Mucosa of descending colon (tissue), 3 donors: ENCODE measurements at regions not wholly inside any gene's neighbourhood (a gene's known extent, or its start where the extent isn't known, plus 50 kb on each side); places are given as distances from the start of the nearest gene placed in this dataset.
"Not testable (repeated sequence)": the region's sequence is repeated elsewhere in the genome, so short reads cannot be mapped to it uniquely, and the experiment has no call there.

Experiments
- ATAC-seq: fragments of 200-7000 bp; cut with Tn5 transposase; one replicate; pipeline ENCODE4 v1.9.1; 2020; ENCODE audit warnings: mild to moderate bottlenecking, moderate library complexity
- DNase-seq, 3 donors: peaks; one replicate each; pipeline ENCODE4 v3.0.0-alpha.2; 2020
- H3K36me3 ChIP-seq: fragments of 200-600 bp; one replicate; pipeline ENCODE4 v1.8.0; 2021; ENCODE audit warnings: low read depth, mild to moderate bottlenecking
- H3K4me1 ChIP-seq: fragments of 200-600 bp; one replicate; pipeline ENCODE4 v1.8.0; 2021; ENCODE audit warnings: low read depth, mild to moderate bottlenecking
- H3K4me3 ChIP-seq: fragments of 200-600 bp; one replicate; pipeline ENCODE4 v1.8.0; 2021; ENCODE audit warnings: mild to moderate bottlenecking
- H3K9me3 ChIP-seq: fragments of 200-600 bp; one replicate; pipeline ENCODE4 v1.8.0; 2021; ENCODE audit warnings: mild to moderate bottlenecking
- intact Hi-C, 2 donors: fragments of 100-400 bp; cut with DNase I in 1 of 2; cut with micrococcal nuclease in 1 of 2; formaldehyde crosslinking; loops; one replicate each; pipeline versions ENCODE4 v1.11.0 to v1.11.1; 2022; cut with DNase I, micrococcal nuclease
- TF ChIP-seq, protein P1 (sequence below): fragments of 200-600 bp; IDR thresholded peaks from one replicate; pipeline ENCODE4 v1.8.0; 2022; ENCODE audit warnings: antibody characterized with exemption, mild to moderate bottlenecking
- donor health status: DM: no; HTN: no; CAD: no; lungs with moderate emphysema.
- donor health status: DM: no; HTN: no; CAD: no.
- donor health status: DM: no; HTN: yes; CAD: no.

DNA sequence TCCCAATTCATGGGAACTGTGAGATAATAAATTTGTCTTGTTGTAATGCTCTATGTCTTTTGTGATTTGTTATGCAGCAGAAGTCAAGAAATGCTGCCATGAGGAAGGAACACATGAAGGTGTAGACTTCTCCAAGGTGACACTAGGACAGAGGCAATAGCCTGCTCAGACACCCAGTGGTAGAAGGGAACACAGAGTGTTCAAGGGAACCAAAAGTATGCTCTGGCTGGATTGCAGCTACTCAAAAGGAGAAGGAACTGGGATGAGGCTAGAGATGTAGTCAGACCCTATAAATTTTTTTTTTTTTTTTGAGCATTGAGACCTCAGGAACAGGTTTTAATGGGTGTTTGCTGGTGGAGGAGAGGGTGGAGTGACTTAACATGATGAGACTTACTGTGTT is 232.5 kb downstream of the PARP8 start:
- H3K4me3 ChIP-seq: no peak overlapping the region
- no peak for ATAC-seq

DNA sequence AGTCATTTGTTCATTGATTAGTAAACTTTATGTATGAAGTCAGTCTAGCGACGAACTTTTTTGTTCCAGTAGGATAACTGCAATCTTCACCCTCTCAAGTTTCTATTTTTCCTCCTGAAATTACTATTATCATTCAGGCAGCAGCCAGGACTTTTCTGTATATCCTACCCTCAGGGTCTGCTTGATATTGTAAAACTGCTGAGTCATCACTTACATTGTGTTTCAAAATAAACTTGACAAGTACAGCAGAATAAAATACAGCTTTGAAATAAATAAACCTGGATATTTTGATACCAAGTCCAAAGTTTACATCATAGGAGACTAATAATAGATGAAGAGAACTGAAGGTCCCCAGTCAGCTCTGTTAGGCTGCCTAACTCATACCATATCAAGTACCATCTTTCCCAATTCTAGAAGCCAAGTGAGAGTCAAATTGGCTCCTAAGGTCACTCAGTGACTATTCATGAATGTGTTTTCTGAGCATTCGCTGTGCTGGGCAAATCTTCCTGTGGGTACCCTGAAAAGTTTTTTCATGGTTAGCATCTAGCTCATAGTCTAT is 234.6 kb downstream of the PARP8 start:
- intact Hi-C loops: no loop called here
- no peaks in the 10 kb centered on the region for H3K4me1 ChIP-seq
- ATAC-seq (no peak), DNase-seq (no peak)
- no peak overlapping the region for H3K4me3 ChIP-seq
- no peaks in the 10 kb centered on the region for H3K9me3 ChIP-seq
- H3K36me3 ChIP-seq: no peaks in the 10 kb centered on the region
- TF ChIP-seq, protein P1, sequence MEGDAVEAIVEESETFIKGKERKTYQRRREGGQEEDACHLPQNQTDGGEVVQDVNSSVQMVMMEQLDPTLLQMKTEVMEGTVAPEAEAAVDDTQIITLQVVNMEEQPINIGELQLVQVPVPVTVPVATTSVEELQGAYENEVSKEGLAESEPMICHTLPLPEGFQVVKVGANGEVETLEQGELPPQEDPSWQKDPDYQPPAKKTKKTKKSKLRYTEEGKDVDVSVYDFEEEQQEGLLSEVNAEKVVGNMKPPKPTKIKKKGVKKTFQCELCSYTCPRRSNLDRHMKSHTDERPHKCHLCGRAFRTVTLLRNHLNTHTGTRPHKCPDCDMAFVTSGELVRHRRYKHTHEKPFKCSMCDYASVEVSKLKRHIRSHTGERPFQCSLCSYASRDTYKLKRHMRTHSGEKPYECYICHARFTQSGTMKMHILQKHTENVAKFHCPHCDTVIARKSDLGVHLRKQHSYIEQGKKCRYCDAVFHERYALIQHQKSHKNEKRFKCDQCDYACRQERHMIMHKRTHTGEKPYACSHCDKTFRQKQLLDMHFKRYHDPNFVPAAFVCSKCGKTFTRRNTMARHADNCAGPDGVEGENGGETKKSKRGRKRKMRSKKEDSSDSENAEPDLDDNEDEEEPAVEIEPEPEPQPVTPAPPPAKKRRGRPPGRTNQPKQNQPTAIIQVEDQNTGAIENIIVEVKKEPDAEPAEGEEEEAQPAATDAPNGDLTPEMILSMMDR: no peak

More for the DNA sequence above, 232.5 kb downstream of the PARP8 start:
- intact Hi-C loops: no loop called here
- no peaks in the 10 kb centered on the region for H3K9me3 ChIP-seq
- TF ChIP-seq, protein P1: no peak
- no peak for DNase-seq
- no peaks in the 10 kb centered on the region for H3K4me1 ChIP-seq
- no peaks in the 10 kb centered on the region for H3K36me3 ChIP-seq

DNA sequence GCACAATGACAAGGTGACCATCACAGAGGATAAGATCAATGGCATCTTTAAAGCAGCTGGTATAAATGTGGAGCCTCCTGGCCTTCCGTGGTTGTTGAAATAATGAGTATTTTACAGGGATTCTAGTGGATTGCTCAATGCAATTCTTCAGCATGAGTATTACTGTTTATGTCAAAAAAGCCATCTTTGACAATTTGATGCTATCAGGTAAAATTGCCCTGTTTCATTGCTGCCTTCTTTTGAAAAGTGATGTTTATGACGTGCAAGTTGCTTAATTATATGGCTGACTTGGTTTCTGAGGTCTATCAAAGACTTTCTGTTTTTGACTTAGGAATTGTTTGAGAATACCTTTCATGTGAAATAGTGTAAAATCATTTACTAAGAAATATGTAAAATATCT is 237.2 kb downstream of the PARP8 start:
- H3K4me3 ChIP-seq: no peak overlapping the region
- intact Hi-C loops: no loop called here
- ATAC-seq (no peak), DNase-seq (no peak)
- TF ChIP-seq, protein P1: no peak
- no peaks in the 10 kb centered on the region for H3K36me3 ChIP-seq
- H3K9me3 ChIP-seq: no peaks in the 10 kb centered on the region
- no peaks in the 10 kb centered on the region for H3K4me1 ChIP-seq

DNA sequence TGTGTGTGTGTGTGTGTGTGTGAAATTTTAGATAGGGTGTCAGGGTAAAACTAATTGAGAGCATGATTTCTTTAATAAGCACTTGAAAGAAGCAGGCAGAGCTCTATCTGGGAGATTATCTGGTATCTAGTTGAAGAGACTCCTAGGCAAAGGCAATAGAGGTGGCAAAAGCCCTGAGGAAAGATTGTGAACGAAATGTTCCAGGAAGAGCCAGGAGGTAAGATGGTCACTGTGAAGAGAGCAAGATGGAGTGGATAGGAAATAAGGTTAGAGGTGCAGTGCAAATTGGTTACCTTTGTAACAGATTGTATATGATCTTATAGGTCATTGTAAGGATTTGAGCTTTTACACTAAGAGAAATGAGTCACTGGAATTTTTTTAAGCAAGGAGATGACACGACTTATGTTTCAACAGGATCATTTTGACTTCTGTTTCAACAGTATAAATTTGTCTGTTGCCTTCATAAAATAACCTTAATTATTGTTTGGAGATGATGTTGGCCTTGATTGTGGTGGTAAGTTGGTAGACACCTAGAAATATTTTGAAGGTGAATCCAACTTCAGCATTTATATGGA is 239.6 kb downstream of the PARP8 start:
- H3K36me3 ChIP-seq: no peaks in the 10 kb centered on the region
- H3K4me3 ChIP-seq: no peak overlapping the region
- no peaks in the 10 kb centered on the region for H3K9me3 ChIP-seq
- no peaks in the 10 kb centered on the region for H3K4me1 ChIP-seq
- no peak for DNase-seq
- intact Hi-C loops: no loop called here
- ATAC-seq: no peak
- TF ChIP-seq, protein P1: no peak

DNA sequence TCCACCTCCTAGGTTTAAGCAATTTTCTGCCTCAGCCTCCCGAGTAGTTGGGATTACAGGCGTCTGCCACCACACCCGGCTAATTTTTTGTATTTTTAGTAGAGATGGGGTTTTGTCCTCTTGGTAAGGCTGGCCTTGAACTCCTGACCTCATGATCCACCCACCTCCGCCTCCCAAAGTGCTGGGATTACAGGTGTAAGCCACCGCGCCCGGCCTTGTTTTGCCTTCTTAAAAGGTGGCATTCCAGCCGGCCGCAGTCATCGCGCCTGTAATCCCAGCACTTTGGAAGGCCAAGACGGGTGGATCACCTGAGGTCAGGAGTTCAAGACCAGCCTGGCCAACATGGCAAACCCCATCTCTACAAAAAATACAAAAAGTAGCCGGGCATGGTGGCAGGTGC is 253.7 kb downstream of the PARP8 start:
- DNase-seq, H3K36me3 ChIP-seq, intact Hi-C loops, H3K4me3 ChIP-seq, H3K4me1 ChIP-seq, ATAC-seq, H3K9me3 ChIP-seq: not testable (repeated sequence)

DNA sequence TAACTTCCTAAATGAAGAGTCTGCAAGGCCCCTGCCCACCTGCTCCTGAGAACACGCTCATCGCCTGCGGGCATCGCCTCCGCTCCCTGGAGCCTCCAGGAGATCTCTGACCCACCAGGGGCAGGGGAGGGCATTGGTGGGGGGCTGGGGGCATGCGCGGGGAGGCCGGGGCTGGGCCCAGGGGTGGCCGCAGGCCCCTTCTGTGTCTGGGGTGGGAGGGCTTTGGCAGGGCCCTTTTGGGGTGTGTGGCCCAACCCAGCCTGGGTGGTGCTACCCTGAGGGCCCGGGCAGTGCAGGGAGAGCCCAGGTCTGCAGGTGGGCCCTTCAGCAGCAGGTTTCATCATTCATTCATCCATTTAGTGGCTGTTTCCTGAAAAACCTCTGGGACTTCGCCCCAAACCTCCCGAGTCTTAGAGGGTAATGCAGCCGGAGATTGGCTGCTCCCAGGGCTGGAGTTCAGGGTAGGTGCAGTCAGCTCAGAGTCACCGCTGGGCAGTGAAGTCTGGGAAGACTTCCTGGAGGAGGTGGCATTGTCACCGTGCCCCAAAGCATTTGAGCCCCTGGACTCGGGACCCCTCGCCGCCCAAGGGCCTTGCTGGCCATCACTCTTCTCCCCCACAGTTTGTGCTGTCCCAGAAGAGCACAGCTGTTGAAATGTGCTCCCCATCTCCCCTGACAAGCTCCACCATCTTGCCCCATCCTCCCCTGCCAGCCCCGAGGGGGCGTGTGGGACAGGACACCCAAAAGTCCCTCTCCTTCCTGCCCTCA is 255.1 kb downstream of the PARP8 start:
- DNase-seq (no peak), ATAC-seq (no peak)
- TF ChIP-seq, protein P1: no peak
- H3K36me3 ChIP-seq: no peaks in the 10 kb centered on the region
- no peaks in the 10 kb centered on the region for H3K4me1 ChIP-seq
- no peak overlapping the region for H3K4me3 ChIP-seq
- intact Hi-C loops: no loop called here
- H3K9me3 ChIP-seq: no peaks in the 10 kb centered on the region

DNA sequence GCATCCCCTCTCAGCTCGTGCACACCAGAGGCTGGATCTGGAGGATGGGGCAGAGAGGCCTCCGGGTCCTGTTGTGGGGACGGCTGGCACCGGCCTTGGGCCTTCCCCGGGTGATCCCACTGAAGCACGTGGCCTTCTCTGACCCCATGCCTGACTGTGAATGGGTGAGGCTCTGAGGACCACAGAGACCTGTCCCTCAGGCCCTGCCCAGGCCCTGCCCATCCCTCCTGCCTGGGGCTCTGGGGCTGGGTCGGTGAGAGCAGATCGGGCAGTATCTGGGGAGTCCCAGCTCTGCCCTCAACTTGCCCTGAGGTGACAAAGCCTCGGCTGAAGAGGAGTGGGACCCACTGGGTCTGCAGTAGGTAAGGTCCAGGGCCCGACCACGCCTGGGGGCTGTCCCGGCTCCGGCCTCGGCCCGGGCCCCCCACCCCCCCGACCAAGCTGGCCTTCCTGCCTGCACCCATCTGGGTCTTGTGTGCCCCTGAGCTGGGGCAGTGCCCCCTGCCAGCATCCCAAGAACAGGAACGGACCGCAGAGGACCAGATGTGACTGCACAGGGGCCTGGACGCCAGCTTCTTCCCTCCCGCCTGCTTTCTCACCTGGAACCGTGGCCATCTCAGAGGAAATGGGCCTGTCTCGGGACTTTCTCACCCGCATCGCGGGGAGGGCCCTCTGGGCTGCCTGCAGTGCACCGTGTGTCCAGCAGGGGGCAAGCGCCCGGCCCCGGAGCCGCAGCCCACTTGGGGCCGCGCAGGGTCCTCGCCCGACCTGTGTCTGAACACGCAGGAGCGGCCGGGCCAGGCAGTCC is 255.9 kb downstream of the PARP8 start:
- peak; percentile 79 for ATAC-seq
- H3K9me3 ChIP-seq, intact Hi-C loops, DNase-seq, H3K4me1 ChIP-seq, H3K4me3 ChIP-seq, H3K36me3 ChIP-seq: not testable (repeated sequence)
